HEK293T (cell line): ENCODE measurements at regions not wholly inside any gene's neighbourhood (a gene's known extent, or its start where the extent isn't known, plus 50 kb on each side); places are given as distances from the start of the nearest gene placed in this dataset.

Experiments used
- CTCF ChIA-PET: fragments of 350-600 bp; formaldehyde crosslinking; extraction: SDS; loops from one replicate; lab custom pipeline; 2021; ENCODE audit warnings: antibody characterized with exemption, inconsistent platforms; lab: Yijun Ruan, JAX
- POLR2A ChIA-PET: fragments of 350-600 bp; formaldehyde crosslinking; extraction: SDS; loops from one replicate; lab custom pipeline; 2020; ENCODE audit warnings: antibody characterized with exemption, inconsistent platforms; lab: Yijun Ruan, JAX
- DNase-seq: peaks from one replicate; pipeline ENCODE4 v3.0.0; 2012; ENCODE audit warnings: mixed read lengths; ENCODE audit errors: extremely low spot score
- ARNT ChIP-seq: fragments of 450-650 bp; IDR thresholded peaks from 2 replicates; pipeline ENCODE4 v1.6.1; 2017; ENCODE audit warnings: mild to moderate bottlenecking
- BHLHE40 ChIP-seq: fragments of 450-650 bp; IDR thresholded peaks from 2 replicates; pipeline ENCODE4 v1.6.1; 2016; ENCODE audit warnings: mild to moderate bottlenecking, moderate library complexity, borderline replicate concordance
- CTBP1 ChIP-seq: fragments of 450-650 bp; IDR thresholded peaks from 2 replicates; pipeline ENCODE4 v1.6.1; 2016; ENCODE audit warnings: borderline replicate concordance
- ELF4 ChIP-seq: fragments of 450-650 bp; IDR thresholded peaks from 2 replicates; pipeline ENCODE4 v1.6.1; 2017; ENCODE audit warnings: antibody characterized with exemption
- FOXA1 ChIP-seq: fragments of 450-650 bp; IDR thresholded peaks from 2 replicates; pipeline ENCODE4 v1.6.1; 2016; ENCODE audit warnings: mild to moderate bottlenecking
- FOXK2 ChIP-seq: fragments of 450-650 bp; IDR thresholded peaks from 2 replicates; pipeline ENCODE4 v1.6.1; 2016; ENCODE audit warnings: mild to moderate bottlenecking
- FOXM1 ChIP-seq: fragments of 450-650 bp; IDR thresholded peaks from 2 replicates; pipeline ENCODE4 v1.6.1; 2017; ENCODE audit warnings: mild to moderate bottlenecking, borderline replicate concordance
- HDGF ChIP-seq: fragments of 450-650 bp; IDR thresholded peaks from 2 replicates; pipeline ENCODE4 v1.6.1; 2017; ENCODE audit warnings: antibody characterized with exemption, borderline replicate concordance
- L3MBTL2 ChIP-seq: fragments of 450-650 bp; conservative IDR thresholded peaks from 2 replicates; pipeline ENCODE4 v1.6.1; 2016; ENCODE audit warnings: mild to moderate bottlenecking
- LEF1 ChIP-seq: fragments of 450-650 bp; IDR thresholded peaks from 2 replicates; pipeline ENCODE4 v1.6.1; 2017; ENCODE audit warnings: mild to moderate bottlenecking, borderline replicate concordance
- NFRKB ChIP-seq: fragments of 450-650 bp; IDR thresholded peaks from 2 replicates; pipeline ENCODE4 v1.6.1; 2016; ENCODE audit warnings: mild to moderate bottlenecking, moderate library complexity
- PKNOX1 ChIP-seq: fragments of 450-650 bp; IDR thresholded peaks from 2 replicates; pipeline ENCODE4 v1.6.1; 2016
- SP1 ChIP-seq: fragments of 450-650 bp; IDR thresholded peaks from 2 replicates; pipeline ENCODE4 v1.6.1; 2017
- SUZ12 ChIP-seq: fragments of 450-650 bp; IDR thresholded peaks from 2 replicates; pipeline ENCODE4 v1.6.1; 2016; ENCODE audit warnings: mild to moderate bottlenecking
- TARDBP ChIP-seq: fragments of 450-650 bp; IDR thresholded peaks from 2 replicates; pipeline ENCODE4 v1.6.1; 2016
- ZNF384 ChIP-seq: fragments of 450-650 bp; IDR thresholded peaks from 2 replicates; pipeline ENCODE4 v1.6.1; 2016

- TF ChIP-seq BHLHE40 = no peak
- no peak for TF ChIP-seq FOXK2
- no peak for TF ChIP-seq SP1
- TF ChIP-seq HDGF = no peak
- no peak for TF ChIP-seq LEF1
- TF ChIP-seq ELF4 = no peak
- no peak for DNase-seq
- POLR2A ChIA-PET = no interaction called here
- CTCF ChIA-PET = no interaction called here
These were observed 85.2 kb downstream of the SKA1 start for GRCh38 chr18:50460062-50460461.

- no peak for TF ChIP-seq SUZ12
- no peak for TF ChIP-seq L3MBTL2
- TF ChIP-seq PKNOX1 = no peak
- TF ChIP-seq HDGF = no peak
- no peak for TF ChIP-seq BHLHE40
- TF ChIP-seq ZNF384 = no peak
- no peak for TF ChIP-seq FOXK2
- no peak for TF ChIP-seq SP1
- no peak for TF ChIP-seq ELF4
- no peak for TF ChIP-seq LEF1
- TF ChIP-seq FOXA1 = no peak
- TF ChIP-seq ARNT = no peak
- TF ChIP-seq FOXM1 = no peak
- no peak for TF ChIP-seq TARDBP
- TF ChIP-seq NFRKB = no peak
- TF ChIP-seq CTBP1 = no peak
- ChIA-PET POLR2A (no interaction called here), CTCF (no interaction called here)
- no peak for DNase-seq
These were observed 85.9 kb downstream of the SKA1 start for GRCh38 chr18:50460716-50461115.

GRCh38 chr18:50461251-50461650 is 86.4 kb downstream of the SKA1 start:
- no peak for TF ChIP-seq L3MBTL2
- TF ChIP-seq HDGF = no peak
- TF ChIP-seq LEF1 = no peak
- no peak for TF ChIP-seq ZNF384
- no peak for TF ChIP-seq FOXM1
- no peak for TF ChIP-seq ELF4
- TF ChIP-seq ARNT = no peak
- no peak for TF ChIP-seq BHLHE40
- no peak for TF ChIP-seq PKNOX1
- TF ChIP-seq TARDBP = no peak
- no peak for TF ChIP-seq CTBP1
- TF ChIP-seq FOXA1 = no peak
- no peak for TF ChIP-seq SP1
- no peak for TF ChIP-seq FOXK2
- no peak for TF ChIP-seq SUZ12
- TF ChIP-seq NFRKB = no peak
- ChIA-PET POLR2A (no interaction called here), CTCF (no interaction called here)
- DNase-seq = no peak

GRCh38 chr18:50465211-50466153 is 90.6 kb downstream of the SKA1 start:
- CTCF ChIA-PET = no interaction called here
- DNase-seq = no peak
- TF ChIP-seq LEF1 (no peak), ELF4 (no peak), CTBP1 (no peak), FOXM1 (no peak), BHLHE40 (no peak), TARDBP (no peak), ZNF384 (no peak), FOXK2 (no peak), SUZ12 (no peak), NFRKB (no peak), L3MBTL2 (no peak), PKNOX1 (no peak), HDGF (no peak), FOXA1 (no peak), SP1 (no peak), ARNT (no peak)
- POLR2A ChIA-PET = no interaction called here

- no peak for TF ChIP-seq FOXK2
- TF ChIP-seq SUZ12 = no peak
- TF ChIP-seq SP1 = no peak
- no peak for TF ChIP-seq BHLHE40
- no peak for TF ChIP-seq ELF4
- TF ChIP-seq LEF1 = no peak
- TF ChIP-seq FOXM1 = no peak
- TF ChIP-seq ZNF384 = no peak
- TF ChIP-seq L3MBTL2 = no peak
- TF ChIP-seq CTBP1 = no peak
- no peak for TF ChIP-seq HDGF
- TF ChIP-seq TARDBP = no peak
- no peak for TF ChIP-seq ARNT
- TF ChIP-seq FOXA1 = no peak
- no peak for TF ChIP-seq PKNOX1
- no peak for TF ChIP-seq NFRKB
- ChIA-PET CTCF (no interaction called here), POLR2A (no interaction called here)
- no peak for DNase-seq
These were observed 91.8 kb downstream of the SKA1 start for GRCh38 chr18:50466634-50467033.
